Loucy (cell line): ENCODE measurements at regions not wholly inside any gene's neighbourhood (a gene's known extent, or its start where the extent isn't known, plus 50 kb on each side); places are given as distances from the start of the nearest gene placed in this dataset.

Source experiments
- H2AFZ ChIP-seq: fragments of 200-600 bp; sonication (generic); 2 replicates; pipeline ENCODE4 v1.6.0; 2016; ENCODE audit warnings: antibody characterized with exemption, mild to moderate bottlenecking, low read length, moderate library complexity
- H3F3A ChIP-seq: fragments of 200-600 bp; 2 replicates; pipeline ENCODE4 v1.6.0; 2016; ENCODE audit warnings: antibody characterized with exemption, low read depth, mild to moderate bottlenecking
- H3K27me3 ChIP-seq: fragments of 200-600 bp; sonication (generic); 2 replicates; pipeline ENCODE4 v1.6.1; 2014; ENCODE audit warnings: low read length, mild to moderate bottlenecking; ENCODE audit not compliant: insufficient read depth, poor library complexity, severe bottlenecking
- H3K36me3 ChIP-seq: fragments of 200-600 bp; sonication (generic); 2 replicates; pipeline ENCODE4 v1.6.1; 2016; ENCODE audit warnings: low read length; ENCODE audit not compliant: insufficient read depth
- H3K4me1 ChIP-seq: fragments of 200-600 bp; sonication (generic); 2 replicates; pipeline ENCODE4 v1.5.1; 2014; ENCODE audit warnings: low read length, mild to moderate bottlenecking; ENCODE audit not compliant: insufficient read depth, poor library complexity, severe bottlenecking
- H3K4me2 ChIP-seq: fragments of 200-600 bp; sonication (generic); 2 replicates; pipeline ENCODE4 v1.6.0; 2014; ENCODE audit warnings: antibody characterized with exemption, low read length, low read depth, mild to moderate bottlenecking; ENCODE audit not compliant: poor library complexity, severe bottlenecking
- H3K4me3 ChIP-seq: fragments of 200-600 bp; sonication (generic); 2 replicates; pipeline ENCODE4 v1.5.1; 2014; ENCODE audit warnings: low read length, mild to moderate bottlenecking, mixed read lengths; ENCODE audit not compliant: poor library complexity, severe bottlenecking
- H3K79me2 ChIP-seq: fragments of 200-600 bp; sonication (generic); 2 replicates; pipeline ENCODE4 v1.6.1; 2014; ENCODE audit warnings: low read length; ENCODE audit not compliant: insufficient read depth
- H3K9ac ChIP-seq: fragments of 200-600 bp; sonication (generic); 2 replicates; pipeline ENCODE4 v1.6.0; 2014; ENCODE audit warnings: mild to moderate bottlenecking, low read depth, low read length, moderate library complexity; ENCODE audit not compliant: poor library complexity, severe bottlenecking
- H3K9me2 ChIP-seq: fragments of 200-600 bp; sonication (generic); replicated peaks from 2 replicates; pipeline ENCODE4 v1.6.1; 2016; ENCODE audit warnings: low read depth, low read length, mixed read lengths
- H3K9me3 ChIP-seq: fragments of 200-600 bp; sonication (generic); 2 replicates; pipeline ENCODE4 v1.6.1; 2014; ENCODE audit warnings: mild to moderate bottlenecking, antibody characterized with exemption, low read length, low read depth; ENCODE audit not compliant: insufficient read depth
- H4K20me1 ChIP-seq: fragments of 200-600 bp; sonication (generic); 2 replicates; pipeline ENCODE4 v1.6.0; 2014; ENCODE audit warnings: antibody characterized with exemption, low read length, mild to moderate bottlenecking; ENCODE audit not compliant: insufficient read depth, poor library complexity, severe bottlenecking
- EZH2phosphoT487 ChIP-seq: fragments of 200-600 bp; IDR thresholded peaks from 2 replicates; pipeline ENCODE4 v1.6.1; 2018; ENCODE audit warnings: antibody characterized with exemption, mild to moderate bottlenecking, moderate library complexity, borderline replicate concordance
- TF ChIP-seq, protein P1 (sequence below): fragments of 200-600 bp; sonication (generic); conservative IDR thresholded peaks from 2 replicates; pipeline ENCODE4 v1.5.1; 2014; ENCODE audit warnings: mild to moderate bottlenecking, antibody characterized with exemption, low read length

DNA sequence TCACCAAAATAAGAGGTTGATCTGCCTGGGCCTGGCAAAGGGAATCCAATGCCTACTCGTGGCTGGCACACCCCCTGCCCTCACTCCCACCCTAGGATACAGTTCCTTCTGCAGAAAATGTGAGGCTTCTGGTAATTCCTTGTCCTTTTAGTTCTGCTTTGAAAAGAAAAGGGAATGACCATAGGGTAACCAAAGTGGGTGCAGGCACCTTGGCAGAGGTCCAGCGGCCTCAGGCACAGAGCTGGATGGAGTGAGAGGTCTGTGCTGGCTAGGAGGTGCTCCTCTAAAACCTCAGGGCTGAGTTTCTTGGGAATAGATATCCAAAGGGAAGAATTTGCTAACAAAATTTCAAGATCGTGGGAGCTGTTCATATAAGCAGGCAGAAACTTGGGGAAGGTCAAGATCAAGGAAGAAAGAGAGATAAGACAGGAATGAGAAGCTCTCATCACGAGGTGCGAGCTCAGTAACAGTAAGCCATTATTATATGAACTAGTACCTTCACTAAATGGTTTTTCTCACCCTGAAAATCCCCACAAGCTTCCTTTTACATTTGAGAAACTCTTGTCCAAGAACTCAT is 293.1 kb upstream of the LYPLAL1 start:
- Histone ChIP-seq H3K9me2 (no peaks in the 10 kb centered on the region), H3K9me3 (no peaks in the 10 kb centered on the region; the same call in 1 of the 2 replicates), H3K79me2 (no peaks in the 10 kb centered on the region), H4K20me1 (no peaks in the 10 kb centered on the region), H3F3A (no peaks in the 10 kb centered on the region), H3K36me3 (no peaks in the 10 kb centered on the region), H3K4me2 (no peak overlapping the region), H3K4me3 (no peak overlapping the region), H3K27me3 (no peaks in the 10 kb centered on the region), H3K4me1 (peaks cover 12% of the 10 kb centered on the region), H3K9ac (no peak overlapping the region), H2AFZ (no peak overlapping the region)
- TF ChIP-seq, protein P1, sequence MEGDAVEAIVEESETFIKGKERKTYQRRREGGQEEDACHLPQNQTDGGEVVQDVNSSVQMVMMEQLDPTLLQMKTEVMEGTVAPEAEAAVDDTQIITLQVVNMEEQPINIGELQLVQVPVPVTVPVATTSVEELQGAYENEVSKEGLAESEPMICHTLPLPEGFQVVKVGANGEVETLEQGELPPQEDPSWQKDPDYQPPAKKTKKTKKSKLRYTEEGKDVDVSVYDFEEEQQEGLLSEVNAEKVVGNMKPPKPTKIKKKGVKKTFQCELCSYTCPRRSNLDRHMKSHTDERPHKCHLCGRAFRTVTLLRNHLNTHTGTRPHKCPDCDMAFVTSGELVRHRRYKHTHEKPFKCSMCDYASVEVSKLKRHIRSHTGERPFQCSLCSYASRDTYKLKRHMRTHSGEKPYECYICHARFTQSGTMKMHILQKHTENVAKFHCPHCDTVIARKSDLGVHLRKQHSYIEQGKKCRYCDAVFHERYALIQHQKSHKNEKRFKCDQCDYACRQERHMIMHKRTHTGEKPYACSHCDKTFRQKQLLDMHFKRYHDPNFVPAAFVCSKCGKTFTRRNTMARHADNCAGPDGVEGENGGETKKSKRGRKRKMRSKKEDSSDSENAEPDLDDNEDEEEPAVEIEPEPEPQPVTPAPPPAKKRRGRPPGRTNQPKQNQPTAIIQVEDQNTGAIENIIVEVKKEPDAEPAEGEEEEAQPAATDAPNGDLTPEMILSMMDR, result no peak
- TF ChIP-seq EZH2phosphoT487, result no peak

DNA sequence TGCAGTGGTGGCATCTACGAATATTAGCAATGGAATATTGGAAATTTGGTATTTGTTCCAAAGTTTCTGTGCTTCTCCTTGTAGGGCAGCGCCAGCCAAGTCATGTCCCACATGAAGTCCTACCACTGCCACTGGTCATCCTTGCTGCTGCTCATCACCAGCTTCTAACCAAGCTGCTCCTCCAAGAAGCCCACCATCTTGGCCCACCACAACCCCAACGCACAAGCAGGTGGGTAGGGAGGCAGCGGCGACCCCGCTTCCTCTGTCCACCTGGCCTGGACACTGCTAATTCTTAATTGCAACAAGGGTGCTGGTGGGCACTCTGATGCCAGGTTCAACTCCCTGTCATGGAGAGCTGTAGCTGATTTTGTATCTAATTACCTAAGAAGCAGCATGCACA is 291.2 kb upstream of the LYPLAL1 start:
- H3K27me3 ChIP-seq, result no peaks in the 10 kb centered on the region
- no peaks in the 10 kb centered on the region for H3K36me3 ChIP-seq
- no peak overlapping the region for H3K4me3 ChIP-seq
- H3K4me2 ChIP-seq, result no peak overlapping the region
- H2AFZ ChIP-seq, result no peak overlapping the region
- no peak overlapping the region for H3K9ac ChIP-seq
- no peak for TF ChIP-seq EZH2phosphoT487
- TF ChIP-seq, protein P1, result no peak
- H4K20me1 ChIP-seq, result no peaks in the 10 kb centered on the region
- H3F3A ChIP-seq, result no peaks in the 10 kb centered on the region
- H3K79me2 ChIP-seq, result no peaks in the 10 kb centered on the region
- no peaks in the 10 kb centered on the region; the same call in 1 of the 2 replicates for H3K9me3 ChIP-seq
- no peaks in the 10 kb centered on the region for H3K9me2 ChIP-seq
- H3K4me1 ChIP-seq, result no peaks in the 10 kb centered on the region

DNA sequence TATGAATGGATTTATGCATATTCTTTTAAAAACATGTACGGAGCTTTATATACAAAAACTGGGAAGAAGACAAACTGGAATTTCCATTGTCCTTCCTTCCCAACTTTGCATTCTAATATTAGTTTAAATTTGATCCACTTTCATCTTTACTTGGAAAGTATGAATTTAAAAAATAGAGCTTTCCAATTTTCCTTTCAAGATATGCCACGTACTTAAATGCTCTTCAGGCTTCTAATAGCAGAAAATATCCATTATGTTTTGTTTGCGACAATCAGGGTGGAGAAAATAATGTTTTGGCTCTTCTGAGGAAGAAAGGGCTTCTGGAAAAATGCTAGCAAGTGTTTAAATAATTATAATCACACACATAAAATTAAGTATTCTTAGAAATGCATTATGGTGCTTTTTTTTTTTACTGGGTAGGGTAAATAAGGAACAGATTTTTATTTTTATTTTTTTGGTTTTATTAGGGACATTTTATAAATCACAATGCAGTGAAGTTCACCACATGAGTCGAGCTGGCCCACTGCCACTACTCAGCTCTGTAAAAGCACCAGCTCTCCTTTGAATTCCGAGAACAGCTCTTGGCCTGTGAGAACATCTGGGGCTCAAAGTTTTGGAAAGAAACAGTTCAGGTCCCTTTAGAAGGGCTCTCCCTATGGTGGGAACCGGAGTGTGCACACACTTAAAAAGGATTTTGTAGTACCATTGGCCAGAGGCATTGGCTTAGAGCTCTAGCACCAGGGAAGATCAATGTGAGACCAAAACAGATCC is 287.4 kb upstream of the LYPLAL1 start:
- Histone ChIP-seq H3K79me2 (no peaks in the 10 kb centered on the region), H3K9ac (no peak overlapping the region), H4K20me1 (no peaks in the 10 kb centered on the region), H3K9me2 (no peaks in the 10 kb centered on the region), H3K4me3 (no peak overlapping the region), H2AFZ (no peak overlapping the region), H3K4me2 (no peak overlapping the region), H3F3A (no peaks in the 10 kb centered on the region), H3K27me3 (no peaks in the 10 kb centered on the region), H3K4me1 (no peaks in the 10 kb centered on the region), H3K9me3 (no peaks in the 10 kb centered on the region; the same call in 1 of the 2 replicates), H3K36me3 (no peaks in the 10 kb centered on the region)
- TF ChIP-seq, protein P1, result no peak
- no peak for TF ChIP-seq EZH2phosphoT487
